ENCODE measurements at regions not wholly inside any gene's neighbourhood (a gene's known extent, or its start where the extent isn't known, plus 50 kb on each side); places are given as distances from the start of the nearest gene placed in this dataset.

DNA sequence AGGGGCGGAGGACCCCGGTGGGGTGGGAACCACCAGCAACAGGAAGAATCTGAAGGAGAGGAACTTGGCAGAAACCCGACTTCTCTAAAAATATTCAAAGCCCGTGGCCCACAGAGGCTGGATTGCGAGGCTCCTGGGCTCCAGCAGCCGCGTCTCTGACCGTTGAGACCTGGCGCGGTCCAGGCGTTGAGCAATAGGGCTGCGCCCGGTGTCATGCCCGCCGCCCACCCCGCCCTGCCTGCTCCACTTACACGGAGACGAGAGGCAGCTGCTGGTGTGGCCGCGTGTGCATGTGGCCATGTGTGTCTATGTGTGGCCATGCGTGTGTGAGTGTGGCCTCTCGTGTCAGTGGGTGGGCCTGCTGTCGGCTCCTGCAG is 83.6 kb downstream of the IRF8 start:
- TF ChIP-seq, protein P1, sequence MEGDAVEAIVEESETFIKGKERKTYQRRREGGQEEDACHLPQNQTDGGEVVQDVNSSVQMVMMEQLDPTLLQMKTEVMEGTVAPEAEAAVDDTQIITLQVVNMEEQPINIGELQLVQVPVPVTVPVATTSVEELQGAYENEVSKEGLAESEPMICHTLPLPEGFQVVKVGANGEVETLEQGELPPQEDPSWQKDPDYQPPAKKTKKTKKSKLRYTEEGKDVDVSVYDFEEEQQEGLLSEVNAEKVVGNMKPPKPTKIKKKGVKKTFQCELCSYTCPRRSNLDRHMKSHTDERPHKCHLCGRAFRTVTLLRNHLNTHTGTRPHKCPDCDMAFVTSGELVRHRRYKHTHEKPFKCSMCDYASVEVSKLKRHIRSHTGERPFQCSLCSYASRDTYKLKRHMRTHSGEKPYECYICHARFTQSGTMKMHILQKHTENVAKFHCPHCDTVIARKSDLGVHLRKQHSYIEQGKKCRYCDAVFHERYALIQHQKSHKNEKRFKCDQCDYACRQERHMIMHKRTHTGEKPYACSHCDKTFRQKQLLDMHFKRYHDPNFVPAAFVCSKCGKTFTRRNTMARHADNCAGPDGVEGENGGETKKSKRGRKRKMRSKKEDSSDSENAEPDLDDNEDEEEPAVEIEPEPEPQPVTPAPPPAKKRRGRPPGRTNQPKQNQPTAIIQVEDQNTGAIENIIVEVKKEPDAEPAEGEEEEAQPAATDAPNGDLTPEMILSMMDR (IDR thresholded peaks at IDR 0.05) = no peak
- TF ChIP-seq EP300 (IDR thresholded peaks at IDR 0.05) (no peak), POLR2A (IDR thresholded peaks at IDR 0.05) (no peak), POLR2AphosphoS5 (IDR thresholded peaks at IDR 0.05) (no peak)
